Kidney (tissue), 13 donors: ENCODE measurements at regions not wholly inside any gene's neighbourhood (a gene's known extent, or its start where the extent isn't known, plus 50 kb on each side); places are given as distances from the start of the nearest gene placed in this dataset.

Experiments
- DNase-seq, 5 donors: peaks; one replicate each; pipeline ENCODE4 v3.0.0-alpha.2; 2013 to 2020
- FAIRE-seq: peaks from 2 replicates; lab custom pipeline; 2012; peaks lifted over from hg19 to GRCh38; lab: Jason Lieb, UNC
- H3K27ac ChIP-seq, 2 donors: one replicate each; pipeline ENCODE4 v1.7.0; 2013; ENCODE audit warnings: low read depth in 2 of 2, low read length in 2 of 2, inconsistent platforms in 1 of 2
- H3K27me3 ChIP-seq: one replicate; pipeline ENCODE4 v1.7.1; 2013; ENCODE audit warnings: low read length, inconsistent platforms; ENCODE audit not compliant: control insufficient read depth, insufficient read depth
- H3K36me3 ChIP-seq, 3 donors: one replicate each; pipeline versions ENCODE4 v1.7.0 to v1.7.1; 2013; ENCODE audit warnings: low read length in 3 of 3, control low read depth in 1 of 3, inconsistent platforms in 1 of 3; ENCODE audit not compliant: insufficient read depth in 3 of 3, control insufficient read depth in 2 of 3
- H3K4me1 ChIP-seq, 3 donors: one replicate each; pipeline versions ENCODE4 v1.7.0 to v1.7.1; 2013; ENCODE audit warnings: low read length in 3 of 3, inconsistent platforms in 1 of 3, low read depth in 1 of 3; ENCODE audit not compliant: control insufficient read depth in 2 of 3, insufficient read depth in 2 of 3
- H3K4me3 ChIP-seq, 3 donors: one replicate each; pipeline versions ENCODE4 v1.7.0 to v1.8.1; 2013; ENCODE audit warnings: low read length in 3 of 3, control low read depth in 1 of 3, inconsistent platforms in 1 of 3
- H3K9ac ChIP-seq, 3 donors: one replicate each; pipeline versions ENCODE4 v1.7.0 to v1.7.1; 2013; ENCODE audit warnings: low read length in 3 of 3, control low read depth in 1 of 3, inconsistent platforms in 1 of 3
- H3K9me3 ChIP-seq, 3 donors: one replicate each; pipeline versions ENCODE4 v1.7.0 to v1.7.1; 2013; ENCODE audit warnings: low read length in 3 of 3, control low read depth in 1 of 3, inconsistent platforms in 1 of 3; ENCODE audit not compliant: control insufficient read depth in 2 of 3, insufficient read depth in 1 of 3
- CTCF ChIP-seq: IDR thresholded peaks from 3 replicates; pipeline ENCODE4 v1.5.1; 2012; ENCODE audit warnings: mild to moderate bottlenecking, moderate library complexity, borderline replicate concordance; ENCODE audit not compliant: insufficient read depth; ENCODE audit errors: extremely low read depth
- intact Hi-C: fragments of 100-400 bp; cut with DNase I; formaldehyde crosslinking; loops from one replicate; pipeline ENCODE4 v1.11.1; 2022
- donor health status: control.
- donor health status: control.
- donor health status: control.
- donor health status: control.
- donor health status: control.
- donor health status: DM: yes; HTN: yes; CAD: no.
- donor health status: Normal renal cell carcinoma (clear cell type).

- H3K4me1 ChIP-seq: peaks cover 0 to 34% (median 15%) of the 10 kb centered on the region in 3 donors
- no peak overlapping the region for H3K4me3 ChIP-seq
- no peaks in the 10 kb centered on the region for H3K9me3 ChIP-seq
- no peak overlapping the region for H3K27ac ChIP-seq
- H3K9ac ChIP-seq: no peak overlapping the region
- no peak for DNase-seq
- peak; percentile 31 for TF ChIP-seq CTCF
- intact Hi-C loops: no loop called here
- no peak for FAIRE-seq
- H3K36me3 ChIP-seq: no peaks in the 10 kb centered on the region
- H3K27me3 ChIP-seq: no peaks in the 10 kb centered on the region
Measured at GRCh38 chr11:27211370-27212127, 151.5 kb downstream of the CCDC34 start.

- Histone ChIP-seq H3K36me3 (no peaks in the 10 kb centered on the region), H3K27me3 (no peaks in the 10 kb centered on the region), H3K4me1 (peaks cover 0 to 30% (median 7%) of the 10 kb centered on the region in 3 donors), H3K4me3 (no peak overlapping the region), H3K9ac (no peak overlapping the region), H3K27ac (no peak overlapping the region), H3K9me3 (no peaks in the 10 kb centered on the region)
- no peak for TF ChIP-seq CTCF
- no peak for FAIRE-seq
- intact Hi-C loops: no loop called here
- no peak for DNase-seq
Measured at GRCh38 chr11:27210531-27210930, 152.5 kb downstream of the CCDC34 start.

- Histone ChIP-seq H3K4me1 (peaks cover 0 to 29% (median 4%) of the 10 kb centered on the region in 3 donors), H3K36me3 (no peaks in the 10 kb centered on the region), H3K4me3 (no peak overlapping the region), H3K9ac (no peak overlapping the region), H3K9me3 (no peaks in the 10 kb centered on the region), H3K27ac (no peak overlapping the region), H3K27me3 (no peaks in the 10 kb centered on the region)
- intact Hi-C loops: no loop called here
- no peak for FAIRE-seq
- no peak for DNase-seq
- TF ChIP-seq CTCF: no peak
Measured at GRCh38 chr11:27209562-27210005, 153.4 kb downstream of the CCDC34 start.

- Histone ChIP-seq H3K27ac (no peak overlapping the region), H3K9ac (no peak overlapping the region), H3K27me3 (no peaks in the 10 kb centered on the region), H3K4me1 (peaks cover 0 to 29% (median 4%) of the 10 kb centered on the region in 3 donors), H3K9me3 (no peaks in the 10 kb centered on the region), H3K4me3 (no peak overlapping the region), H3K36me3 (no peaks in the 10 kb centered on the region)
- no peak for TF ChIP-seq CTCF
- intact Hi-C loops: no loop called here
- no peak for DNase-seq
- FAIRE-seq: no peak
Measured at GRCh38 chr11:27208846-27209245, 154.2 kb downstream of the CCDC34 start.
